ENCODE measurements at regions not wholly inside any gene's neighbourhood (a gene's known extent, or its start where the extent isn't known, plus 50 kb on each side); places are given as distances from the start of the nearest gene placed in this dataset.

GRCh38 chr12:124429535-124429934, 134.6 kb downstream of the RFLNA start (continued):
- TF ChIP-seq TBL1XR1 (IDR thresholded peaks at IDR 0.05; ENCODE audit: low read depth, low read length) (no peak), TCF7 (IDR thresholded peaks at IDR 0.05; ENCODE audit: borderline replicate concordance) (no peak), BMI1 (IDR thresholded peaks at IDR 0.05; ENCODE audit: borderline replicate concordance) (no peak), ZBTB11 (CRISPR knock-in tag; IDR thresholded peaks at IDR 0.05) (no peak), MEF2A (IDR thresholded peaks at IDR 0.05; ENCODE audit: insufficient read depth, low read depth, low read length) (no peak), E2F8 (IDR thresholded peaks at IDR 0.05; ENCODE audit: low read depth, partially characterized antibody) (no peak), ZNF274 (IDR thresholded peaks at IDR 0.05; ENCODE audit: insufficient read depth, insufficient read length) (no peak), RELA (IDR thresholded peaks at IDR 0.05; ENCODE audit: borderline replicate concordance, partially characterized antibody) (no peak), ELK1 (IDR thresholded peaks at IDR 0.05; ENCODE audit: low read depth, low read length) (no peak)

Measured in GM12878 (cell line).